ENCODE measurements at regions not wholly inside any gene's neighbourhood (a gene's known extent, or its start where the extent isn't known, plus 50 kb on each side); places are given as distances from the start of the nearest gene placed in this dataset.

DNA sequence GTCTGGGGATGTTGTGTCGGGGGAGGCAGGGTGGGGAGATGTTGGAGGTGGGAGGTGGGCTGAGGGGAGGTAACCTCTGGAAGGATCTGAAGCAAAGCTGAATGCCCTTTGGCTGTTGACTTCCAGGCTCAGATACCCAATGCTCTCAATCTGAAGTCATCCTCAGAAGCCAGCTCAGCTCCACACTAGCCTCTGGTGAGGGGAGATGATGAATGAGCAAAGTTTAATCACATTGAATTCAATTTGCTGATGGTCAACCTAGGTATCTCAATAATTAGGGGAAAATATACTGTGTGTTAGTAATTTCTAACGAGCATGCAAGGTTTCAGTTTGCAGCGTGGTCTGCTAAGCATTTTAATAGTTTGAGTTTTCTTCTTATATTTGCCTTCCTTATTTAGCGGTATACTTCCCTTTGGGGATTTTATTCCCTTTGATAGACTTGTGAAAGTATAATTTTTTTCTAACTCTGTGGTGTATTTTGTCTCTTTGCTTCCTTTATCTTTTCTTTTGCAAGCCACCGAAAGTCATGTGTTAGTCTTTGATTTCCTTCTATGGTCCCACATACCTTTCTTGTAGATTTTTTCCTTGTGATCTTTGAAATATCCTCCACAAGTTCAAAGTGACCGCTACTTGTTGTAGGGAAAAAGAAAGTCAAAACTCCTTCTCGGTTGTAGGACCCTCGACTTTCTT, 146.3 kb upstream of the LEF1 start:
- Histone ChIP-seq H3K4ac (ENCODE audit: low read depth, low read length) (no peak overlapping the region), H3K79me1 (ENCODE audit: low read length) (no peaks in the 10 kb centered on the region), H4K12ac (ENCODE audit: low read depth, low read length) (no peak overlapping the region), H2BK12ac (ENCODE audit: low read length) (no peak overlapping the region), H2AK5ac (ENCODE audit: low read length) (no peak overlapping the region), H3K79me2 (ENCODE audit: control insufficient read depth, insufficient read depth, low read length, poor library complexity) (no peaks in the 10 kb centered on the region), H3K27ac (ENCODE audit: low read depth, low read length) (no peak overlapping the region), H3K27me3 (ENCODE audit: insufficient read depth, low read length) (peaks cover under 1% of the 10 kb centered on the region), H3K23ac (ENCODE audit: low read length) (no peak overlapping the region), H3K4me2 (ENCODE audit: low read length) (no peak overlapping the region), H3K4me3 (ENCODE audit: low read depth, low read length) (no peak overlapping the region), H4K8ac (ENCODE audit: low read depth, low read length) (no peak overlapping the region), H2BK120ac (ENCODE audit: insufficient read depth, low read length, poor library complexity) (no peak overlapping the region), H3K9me3 (ENCODE audit: insufficient read depth, low read depth, low read length) (peaks cover 6% of the 10 kb centered on the region), H4K91ac (ENCODE audit: low read depth, low read length) (no peak overlapping the region), H2AFZ (ENCODE audit: insufficient read depth, low read length, poor library complexity) (no peak overlapping the region), H3K4me1 (ENCODE audit: control insufficient read depth in 1 of 2, insufficient read depth in 2 of 2, low read length in 2 of 2) (peaks cover 7 to 8% of the 10 kb centered on the region in 2 experiments), H2BK5ac (ENCODE audit: low read depth, low read length, poor library complexity) (no peak overlapping the region), H3K36me3 (ENCODE audit: control insufficient read depth in 1 of 2, insufficient read depth in 2 of 2, low read length in 2 of 2) (no peaks in the 10 kb centered on the region), H3K18ac (ENCODE audit: low read length) (no peak overlapping the region), H3K14ac (ENCODE audit: low read length) (no peak overlapping the region), H3K9ac (ENCODE audit: low read length) (no peak overlapping the region)
- DNase-seq, result no peak
- no CpG with 5 or more reads among the region's 8 CpGs for WGBS (ENCODE audit: extremely low coverage, insufficient coverage, insufficient read length)

DNA sequence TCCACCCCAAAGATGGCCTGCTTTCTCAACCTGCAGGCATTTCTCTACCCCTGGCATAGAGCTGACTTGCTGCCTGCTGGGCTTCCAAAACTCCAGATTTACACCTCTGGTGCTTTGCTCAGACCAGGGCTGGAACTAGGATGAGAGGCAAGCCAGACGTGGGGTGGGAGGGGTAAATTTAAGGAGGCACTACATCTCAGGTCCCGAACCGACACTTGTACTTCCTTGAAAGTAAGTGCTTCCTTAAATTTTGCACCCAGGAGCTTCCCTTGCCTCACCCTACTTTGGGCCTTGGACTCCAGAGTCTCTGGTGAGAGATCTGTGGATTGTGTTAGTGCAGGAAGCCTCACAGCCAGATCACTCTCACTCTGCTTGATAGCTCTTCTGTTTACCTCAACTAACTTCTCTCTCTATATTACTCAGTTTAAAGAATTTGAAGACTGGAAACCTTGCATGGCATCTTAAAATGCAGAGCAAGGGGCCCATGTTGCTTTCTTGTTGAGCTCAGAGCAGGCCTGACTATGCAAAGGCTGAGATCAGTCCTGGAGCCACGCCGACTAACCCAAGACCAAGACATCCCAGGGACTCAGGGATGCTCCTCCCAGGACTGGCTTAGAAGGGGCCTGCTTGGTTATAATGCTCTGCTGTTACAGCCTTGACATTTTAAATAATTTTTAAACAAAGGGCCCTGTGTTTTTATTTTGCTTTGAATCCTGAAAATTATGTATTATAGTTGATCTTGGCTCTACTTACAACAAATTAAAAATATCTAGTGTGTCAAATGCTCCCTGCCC, 145.0 kb upstream of the LEF1 start:
- no peak overlapping the region for H2AK5ac ChIP-seq (ENCODE audit: low read length)
- H3K14ac ChIP-seq (ENCODE audit: low read length), result no peak overlapping the region
- no peak overlapping the region for H3K4me3 ChIP-seq (ENCODE audit: low read depth, low read length)
- H3K9ac ChIP-seq (ENCODE audit: low read length), result no peak overlapping the region
- H2AFZ ChIP-seq (ENCODE audit: insufficient read depth, low read length, poor library complexity), result no peak overlapping the region
- peaks cover 8% of the 10 kb centered on the region for H3K9me3 ChIP-seq (ENCODE audit: insufficient read depth, low read depth, low read length)
- no peak overlapping the region for H4K8ac ChIP-seq (ENCODE audit: low read depth, low read length)
- H3K4me1 ChIP-seq (ENCODE audit: control insufficient read depth in 1 of 2, insufficient read depth in 2 of 2, low read length in 2 of 2), result peaks cover 7 to 8% of the 10 kb centered on the region in 2 experiments
- DNase-seq, result peak; percentile 1 to 41
- H3K4ac ChIP-seq (ENCODE audit: low read depth, low read length), result no peak overlapping the region
- peak overlapping the region; percentile 7 for H2BK5ac ChIP-seq (ENCODE audit: low read depth, low read length, poor library complexity)
- H3K27ac ChIP-seq (ENCODE audit: low read depth, low read length), result no peak overlapping the region
- H2BK12ac ChIP-seq (ENCODE audit: low read length), result no peak overlapping the region
- H3K79me2 ChIP-seq (ENCODE audit: control insufficient read depth, insufficient read depth, low read length, poor library complexity), result no peaks in the 10 kb centered on the region
- H4K91ac ChIP-seq (ENCODE audit: low read depth, low read length), result peak overlapping the region; percentile 59
- no peaks in the 10 kb centered on the region for H3K36me3 ChIP-seq (ENCODE audit: control insufficient read depth in 1 of 2, insufficient read depth in 2 of 2, low read length in 2 of 2)
- no CpG with 5 or more reads among the region's 5 CpGs for WGBS (ENCODE audit: extremely low coverage, insufficient coverage, insufficient read length)
- no peaks in the 10 kb centered on the region for H3K79me1 ChIP-seq (ENCODE audit: low read length)
- H3K23ac ChIP-seq (ENCODE audit: low read length), result no peak overlapping the region
- H3K4me2 ChIP-seq (ENCODE audit: low read length), result no peak overlapping the region
- H3K18ac ChIP-seq (ENCODE audit: low read length), result no peak overlapping the region
- no peak overlapping the region for H4K12ac ChIP-seq (ENCODE audit: low read depth, low read length)
- H3K27me3 ChIP-seq (ENCODE audit: insufficient read depth, low read length), result peaks cover 2% of the 10 kb centered on the region
- H2BK120ac ChIP-seq (ENCODE audit: insufficient read depth, low read length, poor library complexity), result peak overlapping the region; percentile 44

DNA sequence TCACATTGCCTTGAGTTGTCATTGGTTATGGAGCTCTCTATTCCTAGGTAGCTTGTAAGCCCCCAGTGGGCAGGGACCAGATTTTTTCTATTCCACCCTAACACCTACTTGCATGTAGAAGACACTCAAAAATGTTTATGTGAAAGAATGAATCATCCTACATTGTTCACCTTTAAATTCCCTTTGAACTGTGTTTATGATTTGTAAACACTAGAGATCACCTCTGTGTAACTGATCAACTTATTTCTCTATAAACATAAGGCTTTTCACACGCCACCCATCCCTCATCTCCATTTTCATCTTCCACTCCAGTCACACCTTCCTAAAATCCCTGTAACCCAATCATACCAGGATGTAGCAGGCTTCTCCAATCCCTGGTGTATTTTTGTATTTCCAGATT, 142.6 kb upstream of the LEF1 start:
- Histone ChIP-seq H3K27ac (ENCODE audit: low read depth, low read length) (no peak overlapping the region), H3K79me1 (ENCODE audit: low read length) (no peaks in the 10 kb centered on the region), H2AK5ac (ENCODE audit: low read length) (no peak overlapping the region), H2BK120ac (ENCODE audit: insufficient read depth, low read length, poor library complexity) (no peak overlapping the region), H3K18ac (ENCODE audit: low read length) (no peak overlapping the region), H4K8ac (ENCODE audit: low read depth, low read length) (no peak overlapping the region), H3K4ac (ENCODE audit: low read depth, low read length) (no peak overlapping the region), H3K9ac (ENCODE audit: low read length) (no peak overlapping the region), H3K27me3 (ENCODE audit: insufficient read depth, low read length) (peaks cover 2% of the 10 kb centered on the region), H2BK12ac (ENCODE audit: low read length) (no peak overlapping the region), H3K4me3 (ENCODE audit: low read depth, low read length) (no peak overlapping the region), H3K23ac (ENCODE audit: low read length) (no peak overlapping the region), H3K9me3 (ENCODE audit: insufficient read depth, low read depth, low read length) (peaks cover 8% of the 10 kb centered on the region), H3K14ac (ENCODE audit: low read length) (no peak overlapping the region), H2BK5ac (ENCODE audit: low read depth, low read length, poor library complexity) (no peak overlapping the region), H2AFZ (ENCODE audit: insufficient read depth, low read length, poor library complexity) (no peak overlapping the region), H3K4me2 (ENCODE audit: low read length) (no peak overlapping the region), H3K4me1 (ENCODE audit: control insufficient read depth in 1 of 2, insufficient read depth in 2 of 2, low read length in 2 of 2) (peaks cover 7 to 8% of the 10 kb centered on the region in 2 experiments), H4K91ac (ENCODE audit: low read depth, low read length) (no peak overlapping the region), H3K79me2 (ENCODE audit: control insufficient read depth, insufficient read depth, low read length, poor library complexity) (no peaks in the 10 kb centered on the region), H4K12ac (ENCODE audit: low read depth, low read length) (no peak overlapping the region), H3K36me3 (ENCODE audit: control insufficient read depth in 1 of 2, insufficient read depth in 2 of 2, low read length in 2 of 2) (no peaks in the 10 kb centered on the region)
- no peak for DNase-seq
- WGBS (ENCODE audit: extremely low coverage, insufficient coverage, insufficient read length), result 100% methylated on average over 1 of the region's 1 CpG

DNA sequence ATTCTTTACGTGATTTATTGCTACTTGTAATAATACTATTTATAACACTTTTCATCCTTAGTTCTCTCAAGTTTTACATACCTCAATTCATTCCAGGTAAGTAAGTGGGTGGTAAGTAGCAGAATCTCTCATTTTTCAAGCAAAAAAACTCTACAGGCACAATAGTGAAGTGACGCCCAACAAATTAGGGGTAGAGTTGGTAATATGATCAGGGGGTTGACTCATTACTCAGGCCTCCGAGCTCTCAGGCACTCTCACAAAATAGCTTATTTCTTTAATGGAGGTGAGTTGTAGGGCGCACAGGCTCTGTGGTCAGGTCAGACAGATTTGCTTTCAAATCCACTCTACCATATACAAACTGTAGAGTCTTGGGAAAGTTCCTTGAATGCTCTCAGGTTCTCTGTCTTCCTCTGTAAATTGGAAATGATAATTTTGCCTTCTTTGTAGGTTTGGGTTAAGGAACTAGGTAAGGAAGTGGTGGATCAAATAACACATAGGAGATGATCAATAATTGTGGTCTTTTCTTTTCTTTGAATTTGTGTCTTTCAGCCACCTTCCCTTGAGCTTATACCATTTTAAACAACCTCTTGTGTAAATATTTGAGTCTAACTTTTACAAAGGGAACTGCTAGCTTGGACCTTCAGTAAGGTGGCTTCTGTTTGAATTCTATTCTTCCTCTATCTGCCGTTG, 134.9 kb upstream of the LEF1 start:
- Histone ChIP-seq H2BK120ac (ENCODE audit: insufficient read depth, low read length, poor library complexity) (no peak overlapping the region), H3K4me3 (ENCODE audit: low read depth, low read length) (no peak overlapping the region), H4K91ac (ENCODE audit: low read depth, low read length) (no peak overlapping the region), H3K27me3 (ENCODE audit: insufficient read depth, low read length) (no peaks in the 10 kb centered on the region), H3K79me2 (ENCODE audit: control insufficient read depth, insufficient read depth, low read length, poor library complexity) (no peaks in the 10 kb centered on the region), H2BK5ac (ENCODE audit: low read depth, low read length, poor library complexity) (no peak overlapping the region), H3K27ac (ENCODE audit: low read depth, low read length) (peak overlapping the region; percentile 16), H3K4ac (ENCODE audit: low read depth, low read length) (no peak overlapping the region), H3K9me3 (ENCODE audit: insufficient read depth, low read depth, low read length) (no peaks in the 10 kb centered on the region), H3K4me1 (ENCODE audit: control insufficient read depth in 1 of 2, insufficient read depth in 2 of 2, low read length in 2 of 2) (peaks cover 0 to 3% of the 10 kb centered on the region in 2 experiments), H3K9ac (ENCODE audit: low read length) (no peak overlapping the region), H2AFZ (ENCODE audit: insufficient read depth, low read length, poor library complexity) (no peak overlapping the region), H3K14ac (ENCODE audit: low read length) (no peak overlapping the region), H3K4me2 (ENCODE audit: low read length) (no peak overlapping the region), H2BK12ac (ENCODE audit: low read length) (peak overlapping the region; percentile 30), H3K23ac (ENCODE audit: low read length) (no peak overlapping the region), H4K12ac (ENCODE audit: low read depth, low read length) (no peak overlapping the region), H2AK5ac (ENCODE audit: low read length) (no peak overlapping the region), H3K79me1 (ENCODE audit: low read length) (peaks cover 5% of the 10 kb centered on the region), H3K36me3 (ENCODE audit: control insufficient read depth in 1 of 2, insufficient read depth in 2 of 2, low read length in 2 of 2) (no peaks in the 10 kb centered on the region), H4K8ac (ENCODE audit: low read depth, low read length) (no peak overlapping the region), H3K18ac (ENCODE audit: low read length) (no peak overlapping the region)
- no peak for DNase-seq
- no CpG with 5 or more reads among the region's 5 CpGs for WGBS (ENCODE audit: extremely low coverage, insufficient coverage, insufficient read length)

Data from trophoblast cell (in vitro differentiated cells and primary cell).